B cell (primary cell): ENCODE measurements at regions not wholly inside any gene's neighbourhood (a gene's known extent, or its start where the extent isn't known, plus 50 kb on each side); places are given as distances from the start of the nearest gene placed in this dataset.

ENCODE experiments used
- ATAC-seq: fragments of 200-7000 bp; cut with Tn5 transposase; one replicate; pipeline ENCODE4 v1.10.0; 2021; ENCODE audit warnings: low read depth, mild to moderate bottlenecking, moderate number of reproducible peaks, moderate library complexity
- CTCF ChIA-PET: fragments of 350-600 bp; sonication (Branson Sonifier 250); formaldehyde crosslinking; loops from one replicate; lab custom pipeline; 2021; ENCODE audit warnings: antibody characterized with exemption, inconsistent platforms; lab: Charles Lee
- POLR2A ChIA-PET: fragments of 350-600 bp; sonication (Branson Sonifier 250); formaldehyde crosslinking; loops from one replicate; lab custom pipeline; 2021; ENCODE audit warnings: antibody characterized with exemption; lab: Charles Lee
- DNase-seq: peaks from one replicate; pipeline ENCODE4 v3.0.0; 2013
- H2AFZ ChIP-seq: 2 replicates; pipeline ENCODE4 v1.6.1; 2012; ENCODE audit warnings: mild to moderate bottlenecking, low read depth, low read length; ENCODE audit not compliant: insufficient read depth, poor library complexity, severe bottlenecking
- H3K27ac ChIP-seq, 2 donors: 1 replicate in 1 of 2; 2 replicates in 1 of 2; pipeline ENCODE4 v1.5.1; 2012 to 2013; ENCODE audit warnings: low read length in 2 of 2, mild to moderate bottlenecking in 2 of 2, moderate library complexity in 1 of 2
- H3K27me3 ChIP-seq, 4 experiments: fragments of 200-600 bp in 1 of 4; sonication (generic) in 1 of 4; replicated peaks in 1 of 4; 1 replicate in 2 of 4; 2 replicates in 2 of 4; pipeline versions ENCODE4 v1.6.1 to v1.7.0; 2013 to 2016; ENCODE audit warnings: low read length in 3 of 4, mild to moderate bottlenecking in 2 of 4, mixed read lengths in 1 of 4, moderate library complexity in 1 of 4; ENCODE audit not compliant: insufficient read depth in 4 of 4, control insufficient read depth in 3 of 4; ENCODE audit errors: control extremely low read depth in 1 of 4
- H3K36me3 ChIP-seq, 2 experiments: replicated peaks in 1 of 2; 1 replicate in 1 of 2; 2 replicates in 1 of 2; pipeline versions ENCODE4 v1.6.1 to v1.7.1; 2013; ENCODE audit warnings: low read length in 1 of 2; ENCODE audit not compliant: insufficient read depth in 2 of 2, control insufficient read depth in 1 of 2; ENCODE audit errors: control extremely low read depth in 1 of 2, extremely low read depth in 1 of 2
- H3K4me1 ChIP-seq, 2 donors: fragments of 200-600 bp in 1 of 2; sonication (generic) in 1 of 2; 1 replicate in 1 of 2; 2 replicates in 1 of 2; pipeline versions ENCODE4 v1.5.1 to v1.6.1; 2013 to 2017; ENCODE audit warnings: low read length in 2 of 2; ENCODE audit not compliant: control insufficient read depth in 2 of 2, insufficient read depth in 2 of 2
- H3K4me2 ChIP-seq: replicated peaks from 2 replicates; pipeline ENCODE3; 2012; ENCODE audit warnings: mild to moderate bottlenecking, low read depth, low read length; ENCODE audit not compliant: poor library complexity, severe bottlenecking
- H3K4me3 ChIP-seq, 5 experiments: fragments of 200-600 bp in 1 of 5; sonication (generic) in 1 of 5; 1 replicate in 3 of 5; 2 replicates in 2 of 5; pipeline versions ENCODE4 v1.5.1 to v1.7.0; 2011 to 2016; ENCODE audit warnings: low read length in 4 of 5, mild to moderate bottlenecking in 4 of 5, low read depth in 2 of 5, control low read depth in 1 of 5, moderate library complexity in 1 of 5; ENCODE audit not compliant: insufficient read depth in 1 of 5; ENCODE audit errors: control extremely low read depth in 1 of 5, extremely low read depth in 1 of 5
- H3K79me2 ChIP-seq: fragments of 200-600 bp; sonication (generic); one replicate; pipeline ENCODE4 v1.6.0; 2016; ENCODE audit warnings: low read length; ENCODE audit not compliant: control insufficient read depth, insufficient read depth
- H3K9ac ChIP-seq: fragments of 200-600 bp; sonication (generic); 2 replicates; pipeline ENCODE4 v1.6.1; 2017; ENCODE audit warnings: mild to moderate bottlenecking, low read length, moderate library complexity
- H3K9me3 ChIP-seq, 3 donors: one replicate each; pipeline versions ENCODE4 v1.6.1 to v1.7.1; 2013; ENCODE audit warnings: low read length in 2 of 3; ENCODE audit not compliant: control insufficient read depth in 2 of 3, insufficient read depth in 1 of 3; ENCODE audit errors: control extremely low read depth in 1 of 3
- H4K20me1 ChIP-seq: 2 replicates; pipeline ENCODE4 v1.6.0; 2012; ENCODE audit warnings: mild to moderate bottlenecking, low read length; ENCODE audit not compliant: insufficient read depth, control insufficient read depth, poor library complexity, severe bottlenecking
- H3K27ac Mint-ChIP-seq: one replicate; pipeline ENCODE4 v1.8.0; 2021; ENCODE audit warnings: mixed read lengths
- H3K27me3 Mint-ChIP-seq: one replicate; pipeline ENCODE4 v1.8.0; 2021; ENCODE audit warnings: mixed read lengths
- H3K4me1 Mint-ChIP-seq: one replicate; pipeline ENCODE4 v1.8.0; 2021; ENCODE audit warnings: mixed read lengths
- H3K4me3 Mint-ChIP-seq: one replicate; pipeline ENCODE4 v1.8.0; 2021; ENCODE audit warnings: mixed read lengths
- H3K9me3 Mint-ChIP-seq: one replicate; pipeline ENCODE4 v1.8.0; 2022; ENCODE audit warnings: mixed read lengths; ENCODE audit not compliant: insufficient read depth
- CTCF ChIP-seq: fragments of 200-600 bp; IDR thresholded peaks from one replicate; pipeline ENCODE4 v1.8.0; 2022; ENCODE audit warnings: antibody characterized with exemption, mild to moderate bottlenecking
- EZH2 ChIP-seq: IDR thresholded peaks from 2 replicates; pipeline ENCODE4 v1.6.1; 2012; ENCODE audit warnings: borderline replicate concordance, low read depth, mild to moderate bottlenecking, moderate library complexity, low read length; ENCODE audit not compliant: insufficient read depth, poor library complexity, severe bottlenecking
- WGBS: methylation state at CpG from one replicate; pipeline ENCODE4 v1.1.5; 2013; ENCODE audit warnings: missing lambda C conversion rate; ENCODE audit not compliant: insufficient coverage; 5-methylcytosine and 5-hydroxymethylcytosine counted together
- intact Hi-C: fragments of 100-400 bp; cut with micrococcal nuclease; formaldehyde crosslinking; loops from one replicate; pipeline ENCODE4 v1.10.0; 2022

DNA sequence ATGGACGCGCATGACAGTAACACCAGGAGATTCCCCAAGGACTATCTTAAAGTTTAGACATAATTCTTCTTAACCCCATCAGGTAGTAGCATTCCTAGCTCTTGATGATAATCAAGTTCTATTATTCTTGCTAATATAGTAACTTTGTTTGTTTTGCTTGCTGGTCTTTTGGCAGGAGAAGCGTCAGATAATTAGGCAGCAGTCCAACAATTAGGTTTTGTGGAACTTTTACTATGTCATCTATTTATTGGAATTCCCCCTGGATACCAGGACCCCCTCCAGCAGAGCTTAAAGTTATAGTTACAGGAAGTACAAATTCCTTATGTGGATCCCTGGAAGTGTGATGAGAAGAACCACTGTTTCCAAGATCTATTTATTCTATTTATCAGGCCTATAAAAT, 1138.0 kb upstream of the FAM98A start:
- H3K4me3 Mint-ChIP-seq, result no peak overlapping the region
- intact Hi-C loops, result no loop called here

DNA sequence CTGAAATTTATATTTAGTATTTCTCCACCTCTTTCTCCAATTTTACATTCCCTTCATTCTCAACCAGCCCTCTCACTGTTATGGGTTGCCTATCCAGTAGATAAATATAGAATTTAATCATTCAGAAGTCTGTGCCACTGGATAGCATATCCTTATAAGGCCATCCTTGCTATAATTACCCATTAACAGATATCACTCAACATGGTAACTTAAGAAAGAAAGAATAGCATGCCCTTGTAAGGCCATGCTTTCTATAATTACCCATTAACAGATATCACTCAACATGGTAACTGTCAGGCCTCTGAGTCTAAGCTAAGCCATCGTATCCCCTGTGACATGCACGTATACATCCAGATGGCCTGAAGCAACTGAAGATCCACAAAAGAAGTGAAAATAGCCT, 1137.4 kb upstream of the FAM98A start:
- TF ChIP-seq EZH2 (no peak), CTCF (no peak)
- ATAC-seq, result no peak

More for the DNA sequence above, 1138.0 kb upstream of the FAM98A start:
- H3K27me3 ChIP-seq, result no peaks in the 10 kb centered on the region
- DNase-seq (no peak), ATAC-seq (no peak)
- H3K36me3 ChIP-seq, result no peaks in the 10 kb centered on the region
- POLR2A ChIA-PET, result no interaction called here
- no peak overlapping the region for H2AFZ ChIP-seq
- no peaks in the 10 kb centered on the region for H4K20me1 ChIP-seq
- Mint-ChIP-seq H3K27me3 (no peaks in the 10 kb centered on the region), H3K27ac (no peak overlapping the region), H3K4me1 (no peaks in the 10 kb centered on the region), H3K9me3 (no peaks in the 10 kb centered on the region)
- H3K4me1 ChIP-seq, result no peaks in the 10 kb centered on the region
- 100% methylated on average over 2 of the region's 3 CpGs for WGBS
- H3K9me3 ChIP-seq, result peaks cover 0 to 6% (median 0%) of the 10 kb centered on the region in 3 donors
- no peak overlapping the region for H3K9ac ChIP-seq
- H3K4me3 ChIP-seq, result no peak overlapping the region
- no peak overlapping the region for H3K4me2 ChIP-seq
- no peaks in the 10 kb centered on the region for H3K79me2 ChIP-seq
- no peak overlapping the region for H3K27ac ChIP-seq
- no peak for TF ChIP-seq CTCF
- no peak for TF ChIP-seq EZH2
- CTCF ChIA-PET, result no interaction called here

More for the DNA sequence above, 1137.4 kb upstream of the FAM98A start:
- intact Hi-C loops, result no loop called here
- Mint-ChIP-seq H3K4me3 (no peak overlapping the region), H3K9me3 (no peaks in the 10 kb centered on the region), H3K27me3 (no peaks in the 10 kb centered on the region), H3K27ac (no peak overlapping the region), H3K4me1 (no peaks in the 10 kb centered on the region)
- Histone ChIP-seq H3K27ac (no peak overlapping the region), H3K4me1 (no peaks in the 10 kb centered on the region), H3K4me3 (no peak overlapping the region), H4K20me1 (no peaks in the 10 kb centered on the region), H3K36me3 (no peaks in the 10 kb centered on the region), H3K27me3 (no peaks in the 10 kb centered on the region), H3K4me2 (no peak overlapping the region), H3K9ac (no peak overlapping the region), H2AFZ (no peak overlapping the region), H3K79me2 (no peaks in the 10 kb centered on the region), H3K9me3 (peaks cover 0 to 6% (median 0%) of the 10 kb centered on the region in 3 donors)
- CTCF ChIA-PET, result no interaction called here
- no CpG with 5 or more reads among the region's 2 CpGs for WGBS
- no peak for DNase-seq
- POLR2A ChIA-PET, result no interaction called here
